Fibroblast of peridontal ligament (primary cell): ENCODE measurements at regions not wholly inside any gene's neighbourhood (a gene's known extent, or its start where the extent isn't known, plus 50 kb on each side); places are given as distances from the start of the nearest gene placed in this dataset.
"Not testable (repeated sequence)": the region's sequence is repeated elsewhere in the genome, so short reads cannot be mapped to it uniquely, and the experiment has no call there.

Experiments used
- DNase-seq: peaks from one replicate; pipeline ENCODE4 v3.0.0-alpha.2; 2010; ENCODE audit errors: extremely low read depth

- no peak for DNase-seq
Measured at GRCh38 chr5:115439042-115439441, 105.5 kb downstream of the FEM1C start.

DNA sequence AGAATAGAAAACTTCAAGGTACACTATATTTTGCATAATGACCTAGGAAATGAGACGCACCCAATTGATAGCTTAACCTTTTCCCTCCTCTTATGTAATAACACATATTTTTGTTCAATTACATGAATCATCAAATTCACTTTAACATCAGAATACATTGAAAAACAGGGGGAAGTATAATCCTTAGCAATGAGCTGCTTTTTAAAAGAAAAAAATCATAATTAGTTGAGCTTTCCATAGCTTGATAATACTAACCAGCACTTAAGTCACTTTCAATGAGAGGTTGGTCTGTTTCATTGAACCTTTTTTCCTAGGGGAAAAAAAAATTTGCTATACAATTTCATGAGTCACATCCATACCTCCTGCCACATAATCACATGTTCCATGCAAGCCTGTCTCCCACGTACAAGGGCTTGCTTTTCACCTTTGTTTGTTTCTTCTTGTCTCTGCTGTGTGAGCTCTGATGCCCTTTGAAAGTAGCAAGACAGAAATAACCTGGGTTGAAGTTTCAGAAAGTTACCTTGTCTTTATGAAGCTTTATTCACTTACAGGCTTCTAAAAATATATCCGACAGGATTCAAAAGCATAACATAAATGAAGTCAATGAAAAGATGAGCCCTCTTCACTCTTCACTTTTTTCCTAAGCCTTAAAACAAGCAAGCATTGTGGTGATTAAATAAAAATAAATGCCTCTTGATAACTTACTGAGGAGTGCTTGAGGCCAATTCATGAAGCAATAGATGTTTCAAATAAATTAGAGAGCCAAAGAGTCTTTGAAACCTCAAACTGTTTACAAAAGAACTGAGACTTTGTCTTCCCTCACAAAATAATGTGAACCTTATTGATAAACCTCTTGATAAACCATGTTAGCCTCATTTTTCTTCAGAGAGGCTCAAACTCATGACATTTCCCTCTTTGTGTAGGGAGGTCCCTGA is 108.5 kb downstream of the FEM1C start:
- DNase-seq, result peak; percentile 65

GRCh38 chr5:115435065-115435777 is 109.4 kb downstream of the FEM1C start:
- no peak for DNase-seq

GRCh38 chr5:115433918-115434317 is 110.7 kb downstream of the FEM1C start:
- no peak for DNase-seq

DNA sequence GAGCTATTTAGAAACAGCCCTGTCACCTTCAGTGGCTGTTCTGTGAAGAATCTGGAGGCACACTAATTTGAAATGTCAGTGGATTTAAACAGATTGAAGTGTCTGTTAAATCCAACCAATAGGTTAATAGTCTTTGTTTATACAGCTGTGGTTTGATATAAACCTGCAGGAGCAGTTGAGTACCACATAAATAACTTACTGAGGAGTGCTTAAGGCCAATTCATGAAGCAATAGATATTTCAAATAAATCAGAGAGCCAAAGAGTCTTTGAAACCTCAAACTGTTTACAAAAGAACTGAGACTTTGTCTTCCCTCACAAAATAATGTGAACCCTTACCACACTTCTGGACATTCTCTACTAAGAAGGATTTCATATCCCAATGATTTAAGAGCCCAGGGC is 111.9 kb downstream of the FEM1C start:
- peak; percentile 62 for DNase-seq

GRCh38 chr5:115431116-115431515 is 113.5 kb downstream of the FEM1C start:
- DNase-seq, result no peak

DNA sequence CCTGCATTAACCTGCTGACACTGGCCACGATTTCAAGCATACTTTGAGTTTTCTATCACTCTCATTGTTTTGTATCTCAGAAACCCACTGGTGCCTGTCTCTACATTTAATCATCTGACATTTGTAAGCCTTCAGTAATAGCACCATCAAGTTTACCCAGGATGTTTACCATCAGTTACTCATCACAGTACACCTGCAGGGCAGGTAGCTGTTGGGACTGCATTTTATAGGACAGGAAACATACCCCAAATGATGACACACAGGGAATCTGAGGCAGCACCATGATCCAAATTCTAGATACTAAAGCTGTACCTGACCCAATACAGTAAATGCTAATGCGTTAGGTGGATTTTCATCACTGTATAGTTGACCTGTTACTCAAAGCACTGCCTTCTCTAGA is 114.2 kb downstream of the FEM1C start:
- DNase-seq, result no peak

DNA sequence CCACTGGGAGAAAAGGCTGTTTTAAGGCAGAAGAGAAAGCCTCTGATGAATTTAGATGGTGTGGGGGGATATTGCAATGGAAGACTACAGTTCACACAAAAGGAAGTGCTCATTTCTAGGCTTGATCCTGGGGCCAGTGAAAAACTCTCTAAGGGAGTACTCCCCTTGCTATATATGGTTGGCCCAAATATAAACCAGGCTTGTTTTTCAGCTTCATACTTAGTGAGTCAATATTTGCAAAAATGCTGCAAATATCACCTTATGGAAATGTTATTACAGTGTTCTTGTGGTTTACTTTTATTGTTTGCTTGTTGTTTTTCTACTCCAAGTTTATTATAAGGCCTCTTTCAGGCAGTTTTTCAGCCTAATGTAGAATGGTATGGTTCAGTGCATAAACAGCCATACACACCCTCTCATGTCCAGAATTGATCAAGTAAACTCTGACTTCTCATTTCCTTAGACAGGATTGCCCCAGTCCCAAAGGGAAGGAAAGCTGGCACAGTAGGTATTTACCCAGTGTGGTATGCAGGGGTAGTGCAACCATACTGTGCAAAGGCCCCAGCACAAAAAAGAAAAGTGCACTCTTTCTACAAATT is 115.1 kb downstream of the FEM1C start:
- DNase-seq, result no peak

DNA sequence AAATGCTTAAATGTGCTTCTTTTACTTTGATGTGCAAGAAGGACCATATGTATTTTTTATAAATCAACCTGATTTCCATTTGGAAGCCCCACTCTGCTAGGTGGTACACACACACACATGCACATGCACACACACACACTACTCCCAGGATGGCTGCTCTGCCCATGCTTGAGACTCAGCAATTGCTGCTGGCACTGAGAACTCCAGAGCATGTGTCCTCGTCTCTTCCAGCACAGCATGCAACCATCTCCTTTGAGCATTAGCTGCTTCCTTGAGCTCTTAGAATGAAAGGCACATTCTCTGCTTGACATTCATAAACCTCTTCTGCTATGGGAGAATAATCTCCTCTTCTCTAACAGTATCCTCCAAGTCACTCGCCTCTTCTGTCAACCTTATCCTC is 115.9 kb downstream of the FEM1C start:
- no peak for DNase-seq

DNA sequence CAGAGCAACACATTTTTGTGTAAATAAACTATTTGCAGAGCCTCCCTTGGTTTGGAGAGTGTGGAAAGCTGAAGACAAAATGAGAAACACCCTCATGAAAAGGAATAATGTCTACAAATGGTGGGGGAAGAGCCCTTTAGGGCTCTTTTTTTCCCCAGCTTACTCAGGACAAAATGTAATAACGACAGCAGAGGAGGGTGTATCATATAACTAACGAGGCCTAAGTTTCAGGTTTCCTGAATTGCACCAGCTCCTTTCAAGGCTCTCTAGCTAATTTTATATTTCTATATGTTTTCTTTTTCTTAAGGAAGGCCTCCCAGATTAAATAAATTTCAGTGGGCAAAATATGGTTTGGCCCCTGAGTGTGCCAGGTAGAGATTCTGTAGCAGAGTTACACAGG is 116.3 kb downstream of the FEM1C start:
- DNase-seq, result no peak

- no peak for DNase-seq
Measured at GRCh38 chr5:115424446-115424845, 120.1 kb downstream of the FEM1C start.

- no peak for DNase-seq
Measured at GRCh38 chr5:115424030-115424429, 120.5 kb downstream of the FEM1C start.

DNA sequence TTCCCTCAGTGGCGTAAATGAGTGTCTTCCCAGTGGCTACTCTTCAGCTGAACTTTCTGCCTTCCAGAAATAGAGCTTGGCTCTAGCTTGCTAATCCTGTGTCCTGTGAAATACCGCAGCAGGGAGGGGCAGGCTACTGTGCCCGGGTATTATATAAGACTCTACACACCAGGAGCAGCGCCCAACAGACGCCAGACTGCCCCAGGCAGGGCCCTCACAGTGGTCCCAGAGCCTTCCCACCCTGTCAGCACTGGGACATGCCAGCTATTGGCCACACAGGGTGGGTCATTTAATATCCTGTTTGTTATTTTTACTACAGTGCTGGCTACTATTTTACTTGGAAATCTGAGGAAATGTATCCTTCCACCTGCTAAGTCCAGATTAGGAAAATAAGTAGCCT is 121.0 kb downstream of the FEM1C start:
- no peak for DNase-seq

DNA sequence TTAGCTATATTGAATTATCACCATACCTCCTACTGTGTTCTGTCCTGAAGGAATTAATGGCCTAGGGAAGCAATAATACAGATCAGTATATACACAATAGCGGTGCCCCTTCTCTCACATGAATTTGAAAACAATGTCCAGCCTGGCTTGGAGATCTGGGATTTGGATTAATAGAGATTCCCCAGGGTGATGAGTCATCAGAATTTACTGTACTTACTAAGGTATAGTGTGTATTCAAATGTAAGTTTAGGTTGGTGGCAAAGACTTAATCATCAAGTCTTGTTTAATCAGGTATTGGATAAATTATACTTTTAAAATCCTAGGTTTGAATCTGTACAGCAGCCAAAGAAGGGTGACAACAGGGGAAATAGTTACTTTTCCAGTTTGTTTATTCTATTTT is 121.5 kb downstream of the FEM1C start:
- DNase-seq, result peak; percentile 37

DNA sequence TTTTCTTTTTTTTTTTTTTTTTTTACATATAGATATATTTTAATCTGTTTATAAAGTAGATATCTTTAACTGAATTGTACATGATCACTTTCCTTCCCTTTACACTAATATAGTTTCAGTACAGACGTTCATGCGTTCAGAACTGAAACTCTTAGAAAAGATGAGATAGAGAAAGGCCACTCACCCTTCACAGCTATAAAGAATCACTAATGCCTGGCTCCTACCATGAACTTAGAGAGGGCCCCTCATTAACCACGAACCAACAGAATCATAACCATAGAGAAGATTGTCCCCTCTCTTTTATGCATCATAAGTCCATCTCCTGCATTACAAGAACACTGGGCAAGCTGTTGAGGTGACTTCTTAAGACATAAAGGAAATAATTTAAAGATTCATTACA is 123.8 kb downstream of the FEM1C start:
- DNase-seq, result not testable (repeated sequence)

- peak; percentile 98 for DNase-seq
Measured at GRCh38 chr5:115419846-115420585, 123.6 kb upstream of the CCDC112 start.

DNA sequence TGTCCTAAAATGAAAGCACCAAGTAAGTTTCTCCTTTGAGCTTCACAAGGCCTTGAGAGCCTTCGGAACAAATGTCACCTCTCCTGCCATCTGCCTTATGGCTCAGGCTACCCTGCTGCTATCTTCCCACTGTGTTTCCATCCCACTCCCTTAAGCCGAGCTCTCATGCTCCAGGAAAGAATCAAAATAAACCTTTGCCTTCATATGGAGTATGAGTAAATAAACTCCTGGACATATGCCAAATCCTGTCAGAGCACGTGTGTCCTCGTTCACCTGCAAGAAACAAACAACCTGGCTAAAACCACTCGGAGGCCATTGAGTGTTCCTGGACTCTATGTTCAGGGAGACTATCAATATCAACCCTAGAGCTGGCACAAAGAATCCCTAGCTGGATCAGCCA is 122.3 kb upstream of the CCDC112 start:
- no peak for DNase-seq

- peak; percentile 31 for DNase-seq
Measured at GRCh38 chr5:115417076-115417475, 120.6 kb upstream of the CCDC112 start.

- DNase-seq, result peak; percentile 30
Measured at GRCh38 chr5:115415143-115415491, 118.7 kb upstream of the CCDC112 start.

GRCh38 chr5:115414406-115415142 is 118.1 kb upstream of the CCDC112 start:
- peak; percentile 95 for DNase-seq

- no peak for DNase-seq
Measured at GRCh38 chr5:115413651-115414050, 117.2 kb upstream of the CCDC112 start.
